GM18519 (cell line): ENCODE measurements at regions not wholly inside any gene's neighbourhood (a gene's known extent, or its start where the extent isn't known, plus 50 kb on each side); places are given as distances from the start of the nearest gene placed in this dataset.

Experiments
- ATAC-seq: cut with Tn5 transposase; IDR thresholded peaks from one replicate; pipeline ENCODE4 v1.9.1; 2021; ENCODE audit warnings: mild to moderate bottlenecking, moderate library complexity; ENCODE audit not compliant: unreplicated experiment, low FRiP score

- no peak for ATAC-seq
These were observed 107.4 kb upstream of the CRHR1 start for GRCh38 chr17:45676695-45677094.

GRCh38 chr17:45677770-45678169 is 106.3 kb upstream of the CRHR1 start:
- ATAC-seq = no peak

- no peak for ATAC-seq
These were observed 104.7 kb upstream of the CRHR1 start for GRCh38 chr17:45679426-45679825.

- no peak for ATAC-seq
These were observed 103.8 kb upstream of the CRHR1 start for GRCh38 chr17:45680360-45680759.

GRCh38 chr17:45681706-45682105 is 102.4 kb upstream of the CRHR1 start:
- ATAC-seq = no peak

- ATAC-seq = no peak
These were observed 97.9 kb upstream of the CRHR1 start for GRCh38 chr17:45686250-45686649.

GRCh38 chr17:45687594-45687993 is 96.5 kb upstream of the CRHR1 start:
- no peak for ATAC-seq

- ATAC-seq = no peak
These were observed 95.8 kb upstream of the CRHR1 start for GRCh38 chr17:45688353-45688752.

GRCh38 chr17:45688820-45689219 is 95.3 kb upstream of the CRHR1 start:
- ATAC-seq = no peak

GRCh38 chr17:45689451-45689850 is 94.7 kb upstream of the CRHR1 start:
- no peak for ATAC-seq

- no peak for ATAC-seq
These were observed 93.4 kb upstream of the CRHR1 start for GRCh38 chr17:45690625-45691275.

- no peak for ATAC-seq
These were observed 91.5 kb upstream of the CRHR1 start for GRCh38 chr17:45692661-45693060.

- no peak for ATAC-seq
These were observed 90.3 kb upstream of the CRHR1 start for GRCh38 chr17:45693792-45694191.

- ATAC-seq = no peak
These were observed 87.7 kb upstream of the CRHR1 start for GRCh38 chr17:45696442-45696841.

GRCh38 chr17:45697076-45697475 is 87.0 kb upstream of the CRHR1 start:
- ATAC-seq = no peak

GRCh38 chr17:45700171-45701090 is 83.7 kb upstream of the CRHR1 start:
- no peak for ATAC-seq

- ATAC-seq = no peak
These were observed 81.4 kb upstream of the CRHR1 start for GRCh38 chr17:45702666-45703266.

- ATAC-seq = no peak
These were observed 80.8 kb upstream of the CRHR1 start for GRCh38 chr17:45703348-45703747.

- ATAC-seq = no peak
These were observed 80.3 kb upstream of the CRHR1 start for GRCh38 chr17:45703806-45704205.

- no peak for ATAC-seq
These were observed 79.9 kb upstream of the CRHR1 start for GRCh38 chr17:45704251-45704650.
